Prostate gland (tissue), 2 donors: ENCODE measurements at regions not wholly inside any gene's neighbourhood (a gene's known extent, or its start where the extent isn't known, plus 50 kb on each side); places are given as distances from the start of the nearest gene placed in this dataset.
"Not testable (repeated sequence)": the region's sequence is repeated elsewhere in the genome, so short reads cannot be mapped to it uniquely, and the experiment has no call there.

Experiments used
- DNase-seq: peaks from one replicate; pipeline ENCODE4 v3.0.0-alpha.2; 2019; ENCODE audit warnings: low spot score
- H3K27ac ChIP-seq, 2 donors: fragments of 200-600 bp; sonication (generic); 2 replicates each; pipeline ENCODE4 v1.5.1; 2017 to 2019
- H3K27me3 ChIP-seq: fragments of 200-600 bp; sonication (generic); replicated peaks from 2 replicates; pipeline ENCODE4 v1.5.1; 2019; ENCODE audit not compliant: insufficient read depth
- H3K36me3 ChIP-seq, 2 donors: fragments of 200-600 bp; sonication (generic); 1 replicate in 1 of 2; 2 replicates in 1 of 2; pipeline versions ENCODE4 v1.5.1 to v1.8.1; 2017 to 2019
- H3K4me1 ChIP-seq: fragments of 200-600 bp; sonication (generic); replicated peaks from 2 replicates; pipeline ENCODE4 v1.5.1; 2019
- H3K4me3 ChIP-seq, 2 donors: fragments of 200-600 bp; sonication (generic); 2 replicates each; pipeline ENCODE4 v1.5.1; 2017 to 2019
- H3K9me3 ChIP-seq: fragments of 200-600 bp; sonication (generic); 2 replicates; pipeline ENCODE4 v1.5.1; 2017
- CTCF ChIP-seq, 4 experiments: fragments of 200-600 bp in 2 of 4; fragments of 450-650 bp in 2 of 4; sonication (generic) in 2 of 4; IDR thresholded peaks; 1 replicate in 3 of 4; 2 replicates in 1 of 4; pipeline ENCODE4 v1.5.1; 2016 to 2019; ENCODE audit warnings: antibody characterized with exemption in 4 of 4, mild to moderate bottlenecking in 2 of 4, moderate library complexity in 2 of 4
- POLR2A ChIP-seq: fragments of 450-650 bp; IDR thresholded peaks from one replicate; pipeline ENCODE4 v1.6.1; 2016; ENCODE audit warnings: antibody characterized with exemption, mild to moderate bottlenecking
- POLR2AphosphoS5 ChIP-seq: sonication (generic); formaldehyde crosslinking; IDR thresholded peaks from one replicate; pipeline ENCODE4 v1.6.1; 2017; ENCODE audit warnings: antibody characterized with exemption
- WGBS: methylation state at CpG from one replicate; pipeline ENCODE4 v1.1.5; 2018; 5-methylcytosine and 5-hydroxymethylcytosine counted together
- intact Hi-C: fragments of 100-400 bp; cut with DNase I; formaldehyde crosslinking; loops from one replicate; pipeline ENCODE4 v1.14.2; 2022

GRCh38 chr9:26510137-26510536 lies 382.5 kb downstream of the CAAP1 start:
- H3K27me3 ChIP-seq: no peaks in the 10 kb centered on the region
- DNase-seq: no peak
- intact Hi-C loops: no loop called here
- 66% methylated on average over 3 of the region's 3 CpGs for WGBS
- no peaks in the 10 kb centered on the region for H3K9me3 ChIP-seq
- no peak overlapping the region for H3K4me3 ChIP-seq
- TF ChIP-seq CTCF (IDR thresholded peaks at IDR 0.05) (no peak), POLR2AphosphoS5 (no peak), POLR2A (no peak)
- H3K4me1 ChIP-seq: no peaks in the 10 kb centered on the region
- no peak overlapping the region for H3K27ac ChIP-seq
- H3K36me3 ChIP-seq: no peaks in the 10 kb centered on the region

DNA sequence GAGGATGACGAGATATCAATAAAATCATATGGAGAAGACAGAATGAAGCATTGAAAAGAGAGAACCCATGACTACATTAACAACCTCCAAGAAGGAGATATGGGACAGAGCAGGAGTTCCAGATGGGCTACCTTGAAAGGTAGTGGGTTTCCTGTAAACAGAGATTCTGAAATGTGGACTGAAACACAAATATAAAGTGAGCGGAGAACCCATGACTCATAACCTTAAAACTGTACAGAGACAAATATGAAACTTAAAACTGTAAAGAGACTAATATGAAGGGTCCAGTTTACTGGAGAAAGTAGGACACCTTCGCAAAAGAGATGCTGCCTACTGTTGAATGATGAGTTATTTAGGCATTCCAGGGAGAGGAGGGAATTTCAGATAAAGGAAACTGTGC lies 383.7 kb downstream of the CAAP1 start:
- DNase-seq: no peak
- H3K4me1 ChIP-seq: no peaks in the 10 kb centered on the region
- no peaks in the 10 kb centered on the region for H3K27me3 ChIP-seq
- intact Hi-C loops: no loop called here
- no peak overlapping the region for H3K4me3 ChIP-seq
- no peaks in the 10 kb centered on the region for H3K9me3 ChIP-seq
- H3K27ac ChIP-seq: no peak overlapping the region
- 86% methylated on average over 3 of the region's 3 CpGs for WGBS
- TF ChIP-seq CTCF (IDR thresholded peaks at IDR 0.05): no peak
- no peak for TF ChIP-seq POLR2AphosphoS5
- TF ChIP-seq POLR2A: no peak
- no peaks in the 10 kb centered on the region for H3K36me3 ChIP-seq

DNA sequence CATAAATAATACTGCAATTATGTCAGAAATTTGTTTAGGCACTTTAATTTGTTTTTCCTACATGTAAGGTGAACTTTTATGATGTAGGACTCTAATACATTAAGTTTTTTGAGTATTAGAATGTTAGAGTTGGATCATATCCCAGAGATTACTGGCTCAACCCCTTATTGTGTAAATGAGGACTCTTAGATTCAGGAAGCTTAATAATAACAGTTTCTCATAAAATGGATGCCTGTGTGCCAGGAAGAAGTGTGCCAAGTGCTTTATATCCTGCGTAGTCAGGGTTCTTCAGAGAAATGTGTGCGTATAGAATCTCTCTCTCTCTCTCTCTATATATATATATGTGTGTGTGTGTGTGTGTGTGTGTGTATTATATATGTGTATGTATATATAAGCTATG lies 388.5 kb downstream of the CAAP1 start:
- Histone ChIP-seq H3K27me3 (no peaks in the 10 kb centered on the region), H3K9me3 (no peaks in the 10 kb centered on the region), H3K27ac (no peak overlapping the region), H3K36me3 (no peaks in the 10 kb centered on the region), H3K4me1 (no peaks in the 10 kb centered on the region), H3K4me3 (no peak overlapping the region)
- 6% methylated on average over 2 of the region's 2 CpGs for WGBS
- no peak for DNase-seq
- intact Hi-C loops: no loop called here
- no peak for TF ChIP-seq POLR2A
- no peak for TF ChIP-seq POLR2AphosphoS5
- TF ChIP-seq CTCF (IDR thresholded peaks at IDR 0.05): no peak

- Histone ChIP-seq H3K4me3 (no peak overlapping the region), H3K27ac (no peak overlapping the region), H3K27me3 (no peaks in the 10 kb centered on the region), H3K4me1 (no peaks in the 10 kb centered on the region), H3K36me3 (no peaks in the 10 kb centered on the region), H3K9me3 (no peaks in the 10 kb centered on the region)
- intact Hi-C loops: no loop called here
- WGBS: 68% methylated on average over 3 of the region's 3 CpGs
- no peak for TF ChIP-seq CTCF (IDR thresholded peaks at IDR 0.05)
- TF ChIP-seq POLR2A: no peak
- TF ChIP-seq POLR2AphosphoS5: no peak
- DNase-seq: no peak
These were observed 390.3 kb downstream of the CAAP1 start for GRCh38 chr9:26502311-26502710.

DNA sequence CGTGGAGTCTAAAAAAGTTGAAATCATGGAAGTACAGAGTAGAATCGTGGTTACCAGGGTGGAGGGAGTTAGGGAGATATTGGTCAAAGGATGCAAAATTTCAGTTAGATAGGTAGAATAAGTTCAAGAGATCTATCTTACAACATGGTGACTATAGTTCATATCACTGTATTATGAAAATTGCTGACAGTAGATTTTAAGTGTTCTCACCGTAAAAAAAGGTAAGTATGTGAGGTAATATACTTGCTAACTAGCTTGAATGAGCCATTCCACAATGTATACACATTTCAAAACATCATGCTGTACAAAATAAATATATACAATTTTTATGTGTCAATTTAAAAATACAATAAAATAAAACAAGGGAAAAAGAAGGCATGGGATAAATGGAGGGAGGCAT lies 392.1 kb downstream of the CAAP1 start:
- intact Hi-C loops: no loop called here
- Histone ChIP-seq H3K4me1 (no peaks in the 10 kb centered on the region), H3K36me3 (no peaks in the 10 kb centered on the region), H3K27me3 (no peaks in the 10 kb centered on the region), H3K27ac (no peak overlapping the region), H3K9me3 (no peaks in the 10 kb centered on the region), H3K4me3 (no peak overlapping the region)
- TF ChIP-seq POLR2AphosphoS5 (no peak), POLR2A (no peak), CTCF (IDR thresholded peaks at IDR 0.05) (no peak)
- 51% methylated on average over 3 of the region's 3 CpGs for WGBS
- no peak for DNase-seq

- DNase-seq, H3K4me1 ChIP-seq, H3K27me3 ChIP-seq, intact Hi-C loops, H3K9me3 ChIP-seq, H3K27ac ChIP-seq, H3K36me3 ChIP-seq, H3K4me3 ChIP-seq: not testable (repeated sequence)
- WGBS: 87% methylated on average over 54 of the region's 59 CpGs
These were observed 399.7 kb downstream of the CAAP1 start for GRCh38 chr9:26492608-26493521.

GRCh38 chr9:26491922-26492607 lies 400.5 kb downstream of the CAAP1 start:
- H3K9me3 ChIP-seq, H3K4me1 ChIP-seq, DNase-seq, H3K27me3 ChIP-seq, H3K27ac ChIP-seq, H3K4me3 ChIP-seq, intact Hi-C loops, H3K36me3 ChIP-seq: not testable (repeated sequence)
- 96% methylated on average over 25 of the region's 35 CpGs for WGBS
